ENCODE measurements at regions not wholly inside any gene's neighbourhood (a gene's known extent, or its start where the extent isn't known, plus 50 kb on each side); places are given as distances from the start of the nearest gene placed in this dataset.

GRCh38 chr5:116746668-116747067 lies 172.0 kb upstream of the SEMA6A start:
- Histone ChIP-seq H3K36me3 (ENCODE audit: control insufficient read depth, insufficient read depth, low read length) (no peaks in the 10 kb centered on the region), H3K4me3 (ENCODE audit: low read depth, low read length) (no peak overlapping the region), H3K9me3 (ENCODE audit: control insufficient read depth, insufficient read depth, low read depth, low read length) (peaks cover 7% of the 10 kb centered on the region), H3K27ac (ENCODE audit: low read depth, low read length) (no peak overlapping the region), H3K9ac (ENCODE audit: low read length) (no peak overlapping the region), H3K4me1 (ENCODE audit: control insufficient read depth, insufficient read depth, low read length) (peaks cover 3% of the 10 kb centered on the region; the same call in 1 of the 2 replicates), H3K27me3 (ENCODE audit: control insufficient read depth, insufficient read depth, low read length) (no peaks in the 10 kb centered on the region)

GRCh38 chr5:116740771-116741170 lies 166.1 kb upstream of the SEMA6A start:
- Histone ChIP-seq H3K9ac (ENCODE audit: low read length) (no peak overlapping the region), H3K36me3 (ENCODE audit: control insufficient read depth, insufficient read depth, low read length) (no peaks in the 10 kb centered on the region), H3K27ac (ENCODE audit: low read depth, low read length) (no peak overlapping the region), H3K27me3 (ENCODE audit: control insufficient read depth, insufficient read depth, low read length) (no peaks in the 10 kb centered on the region), H3K4me3 (ENCODE audit: low read depth, low read length) (no peak overlapping the region), H3K4me1 (ENCODE audit: control insufficient read depth, insufficient read depth, low read length) (peaks cover 30% of the 10 kb centered on the region), H3K9me3 (ENCODE audit: control insufficient read depth, insufficient read depth, low read depth, low read length) (peaks cover 7% of the 10 kb centered on the region)

GRCh38 chr5:116739571-116739970 lies 164.9 kb upstream of the SEMA6A start:
- Histone ChIP-seq H3K36me3 (ENCODE audit: control insufficient read depth, insufficient read depth, low read length) (no peaks in the 10 kb centered on the region), H3K27me3 (ENCODE audit: control insufficient read depth, insufficient read depth, low read length) (no peaks in the 10 kb centered on the region), H3K9ac (ENCODE audit: low read length) (no peak overlapping the region), H3K4me1 (ENCODE audit: control insufficient read depth, insufficient read depth, low read length) (peaks cover 34% of the 10 kb centered on the region), H3K4me3 (ENCODE audit: low read depth, low read length) (no peak overlapping the region), H3K9me3 (ENCODE audit: control insufficient read depth, insufficient read depth, low read depth, low read length) (peaks cover 7% of the 10 kb centered on the region), H3K27ac (ENCODE audit: low read depth, low read length) (no peak overlapping the region)

- no peak overlapping the region for H3K4me3 ChIP-seq (ENCODE audit: low read depth, low read length)
- peaks cover 2% of the 10 kb centered on the region for H3K9me3 ChIP-seq (ENCODE audit: control insufficient read depth, insufficient read depth, low read depth, low read length)
- no peaks in the 10 kb centered on the region for H3K27me3 ChIP-seq (ENCODE audit: control insufficient read depth, insufficient read depth, low read length)
- no peak overlapping the region for H3K27ac ChIP-seq (ENCODE audit: low read depth, low read length)
- no peaks in the 10 kb centered on the region for H3K36me3 ChIP-seq (ENCODE audit: control insufficient read depth, insufficient read depth, low read length)
- no peak overlapping the region for H3K9ac ChIP-seq (ENCODE audit: low read length)
- peaks cover 42% of the 10 kb centered on the region for H3K4me1 ChIP-seq (ENCODE audit: control insufficient read depth, insufficient read depth, low read length)
Measured at GRCh38 chr5:116738615-116739261, 164.1 kb upstream of the SEMA6A start.

- H3K27me3 ChIP-seq (ENCODE audit: control insufficient read depth, insufficient read depth, low read length): no peaks in the 10 kb centered on the region
- no peaks in the 10 kb centered on the region for H3K36me3 ChIP-seq (ENCODE audit: control insufficient read depth, insufficient read depth, low read length)
- no peak overlapping the region for H3K4me3 ChIP-seq (ENCODE audit: low read depth, low read length)
- peaks cover 45% of the 10 kb centered on the region for H3K4me1 ChIP-seq (ENCODE audit: control insufficient read depth, insufficient read depth, low read length)
- no peak overlapping the region for H3K9ac ChIP-seq (ENCODE audit: low read length)
- no peaks in the 10 kb centered on the region; the same call in 1 of the 2 replicates for H3K9me3 ChIP-seq (ENCODE audit: control insufficient read depth, insufficient read depth, low read depth, low read length)
- H3K27ac ChIP-seq (ENCODE audit: low read depth, low read length): no peak overlapping the region
Measured at GRCh38 chr5:116738239-116738614, 163.6 kb upstream of the SEMA6A start.

- Histone ChIP-seq H3K9ac (ENCODE audit: low read length) (no peak overlapping the region), H3K27ac (ENCODE audit: low read depth, low read length) (no peak overlapping the region), H3K4me3 (ENCODE audit: low read depth, low read length) (no peak overlapping the region), H3K9me3 (ENCODE audit: control insufficient read depth, insufficient read depth, low read depth, low read length) (no peaks in the 10 kb centered on the region), H3K27me3 (ENCODE audit: control insufficient read depth, insufficient read depth, low read length) (no peaks in the 10 kb centered on the region), H3K4me1 (ENCODE audit: control insufficient read depth, insufficient read depth, low read length) (peaks cover 45% of the 10 kb centered on the region), H3K36me3 (ENCODE audit: control insufficient read depth, insufficient read depth, low read length) (no peaks in the 10 kb centered on the region)
Measured at GRCh38 chr5:116736671-116737070, 162.0 kb upstream of the SEMA6A start.

GRCh38 chr5:116733991-116734975 lies 159.7 kb upstream of the SEMA6A start:
- no peaks in the 10 kb centered on the region for H3K9me3 ChIP-seq (ENCODE audit: control insufficient read depth, insufficient read depth, low read depth, low read length)
- H3K27ac ChIP-seq (ENCODE audit: low read depth, low read length): no peak overlapping the region
- H3K4me3 ChIP-seq (ENCODE audit: low read depth, low read length): no peak overlapping the region
- no peaks in the 10 kb centered on the region for H3K36me3 ChIP-seq (ENCODE audit: control insufficient read depth, insufficient read depth, low read length)
- H3K27me3 ChIP-seq (ENCODE audit: control insufficient read depth, insufficient read depth, low read length): no peaks in the 10 kb centered on the region
- H3K4me1 ChIP-seq (ENCODE audit: control insufficient read depth, insufficient read depth, low read length): peaks cover 32% of the 10 kb centered on the region
- H3K9ac ChIP-seq (ENCODE audit: low read length): no peak overlapping the region

GRCh38 chr5:116732591-116732990 lies 158.0 kb upstream of the SEMA6A start:
- peaks cover 15% of the 10 kb centered on the region for H3K4me1 ChIP-seq (ENCODE audit: control insufficient read depth, insufficient read depth, low read length)
- H3K9ac ChIP-seq (ENCODE audit: low read length): no peak overlapping the region
- H3K27me3 ChIP-seq (ENCODE audit: control insufficient read depth, insufficient read depth, low read length): no peaks in the 10 kb centered on the region
- no peaks in the 10 kb centered on the region for H3K9me3 ChIP-seq (ENCODE audit: control insufficient read depth, insufficient read depth, low read depth, low read length)
- no peak overlapping the region for H3K4me3 ChIP-seq (ENCODE audit: low read depth, low read length)
- no peak overlapping the region for H3K27ac ChIP-seq (ENCODE audit: low read depth, low read length)
- no peaks in the 10 kb centered on the region for H3K36me3 ChIP-seq (ENCODE audit: control insufficient read depth, insufficient read depth, low read length)

- no peaks in the 10 kb centered on the region for H3K27me3 ChIP-seq (ENCODE audit: control insufficient read depth, insufficient read depth, low read length)
- H3K4me3 ChIP-seq (ENCODE audit: low read depth, low read length): no peak overlapping the region
- no peaks in the 10 kb centered on the region for H3K9me3 ChIP-seq (ENCODE audit: control insufficient read depth, insufficient read depth, low read depth, low read length)
- no peaks in the 10 kb centered on the region for H3K36me3 ChIP-seq (ENCODE audit: control insufficient read depth, insufficient read depth, low read length)
- H3K9ac ChIP-seq (ENCODE audit: low read length): no peak overlapping the region
- peaks cover 15% of the 10 kb centered on the region for H3K4me1 ChIP-seq (ENCODE audit: control insufficient read depth, insufficient read depth, low read length)
- no peak overlapping the region for H3K27ac ChIP-seq (ENCODE audit: low read depth, low read length)
Measured at GRCh38 chr5:116731432-116731831, 156.8 kb upstream of the SEMA6A start.

GRCh38 chr5:116730706-116731105 lies 156.1 kb upstream of the SEMA6A start:
- no peak overlapping the region for H3K9ac ChIP-seq (ENCODE audit: low read length)
- no peaks in the 10 kb centered on the region for H3K9me3 ChIP-seq (ENCODE audit: control insufficient read depth, insufficient read depth, low read depth, low read length)
- H3K27me3 ChIP-seq (ENCODE audit: control insufficient read depth, insufficient read depth, low read length): no peaks in the 10 kb centered on the region
- no peak overlapping the region for H3K27ac ChIP-seq (ENCODE audit: low read depth, low read length)
- H3K4me1 ChIP-seq (ENCODE audit: control insufficient read depth, insufficient read depth, low read length): peaks cover 15% of the 10 kb centered on the region
- H3K36me3 ChIP-seq (ENCODE audit: control insufficient read depth, insufficient read depth, low read length): no peaks in the 10 kb centered on the region
- no peak overlapping the region for H3K4me3 ChIP-seq (ENCODE audit: low read depth, low read length)

- no peak overlapping the region for H3K27ac ChIP-seq (ENCODE audit: low read depth, low read length)
- no peaks in the 10 kb centered on the region for H3K27me3 ChIP-seq (ENCODE audit: control insufficient read depth, insufficient read depth, low read length)
- H3K36me3 ChIP-seq (ENCODE audit: control insufficient read depth, insufficient read depth, low read length): no peaks in the 10 kb centered on the region
- peaks cover 15% of the 10 kb centered on the region for H3K4me1 ChIP-seq (ENCODE audit: control insufficient read depth, insufficient read depth, low read length)
- no peak overlapping the region for H3K9ac ChIP-seq (ENCODE audit: low read length)
- H3K4me3 ChIP-seq (ENCODE audit: low read depth, low read length): no peak overlapping the region
- no peaks in the 10 kb centered on the region for H3K9me3 ChIP-seq (ENCODE audit: control insufficient read depth, insufficient read depth, low read depth, low read length)
Measured at GRCh38 chr5:116730185-116730584, 155.6 kb upstream of the SEMA6A start.
